ENCODE measurements at regions not wholly inside any gene's neighbourhood (a gene's known extent, or its start where the extent isn't known, plus 50 kb on each side); places are given as distances from the start of the nearest gene placed in this dataset.

DNA sequence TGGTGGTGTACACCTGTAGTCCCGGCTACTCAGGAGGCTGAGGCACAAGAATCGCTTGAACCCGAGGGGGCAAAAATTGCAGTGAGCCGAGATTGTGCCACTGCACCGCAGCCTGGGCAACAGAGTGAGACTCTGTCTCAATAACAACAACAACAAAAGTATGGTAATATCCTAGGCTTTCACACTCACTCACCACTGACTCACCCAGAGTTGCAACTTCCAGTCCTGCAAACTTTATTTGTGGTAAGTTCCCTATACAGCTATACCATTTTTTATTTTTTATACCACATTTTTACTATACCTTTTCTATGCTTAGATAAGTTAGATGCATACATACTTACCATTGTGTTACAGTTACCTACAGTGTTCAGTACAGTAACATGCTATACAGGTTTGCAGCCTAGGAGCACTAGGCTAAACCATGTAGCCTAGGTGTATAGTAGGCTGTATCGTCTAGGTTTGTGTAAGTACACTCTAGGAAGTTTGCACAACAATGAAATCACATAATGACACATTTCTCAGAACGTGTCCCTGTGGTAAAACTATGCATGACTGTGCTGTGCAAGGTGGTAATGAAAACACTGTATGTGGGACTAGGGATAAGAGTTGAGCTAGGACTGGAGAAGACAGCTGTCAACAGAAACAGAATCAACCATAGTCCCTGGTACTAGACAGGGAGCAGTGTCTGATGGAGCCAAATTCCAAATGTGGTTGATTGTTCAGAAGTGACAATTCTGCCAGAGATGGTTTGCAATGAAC, 109.5 kb upstream of the RAD23B start:
- H3K27me3 ChIP-seq: no peaks in the 10 kb centered on the region
- in situ Hi-C loops (cut with MboI; ENCODE audit: low sequenced_read_pairs in 4 of 4) (loop anchor here in 1 of 4 donors (25.0 kb wide), 1 partner anchor 536 kb away; no protein-coding TSS in a partner anchor), intact Hi-C loops (cut with DNase I; ENCODE audit: low total_unique reads) (loop anchor here (2.0 to 10.0 kb wide), 7 partner anchors 31 to 1259 kb away; partner anchors contain the start of gene ZNF462)
- no peak overlapping the region for H3K4me3 ChIP-seq
- no peak for DNase-seq
- no peak for ATAC-seq
- no peaks in the 10 kb centered on the region for H3K9me3 ChIP-seq
- H3K27ac ChIP-seq: peak overlapping the region; percentile 86 to 94 (median 92)
- H3K4me1 ChIP-seq: peaks cover 38 to 48% of the 10 kb centered on the region in 2 donors
- no peak for TF ChIP-seq POLR2A (IDR thresholded peaks at IDR 0.05)
- TF ChIP-seq, protein P1, sequence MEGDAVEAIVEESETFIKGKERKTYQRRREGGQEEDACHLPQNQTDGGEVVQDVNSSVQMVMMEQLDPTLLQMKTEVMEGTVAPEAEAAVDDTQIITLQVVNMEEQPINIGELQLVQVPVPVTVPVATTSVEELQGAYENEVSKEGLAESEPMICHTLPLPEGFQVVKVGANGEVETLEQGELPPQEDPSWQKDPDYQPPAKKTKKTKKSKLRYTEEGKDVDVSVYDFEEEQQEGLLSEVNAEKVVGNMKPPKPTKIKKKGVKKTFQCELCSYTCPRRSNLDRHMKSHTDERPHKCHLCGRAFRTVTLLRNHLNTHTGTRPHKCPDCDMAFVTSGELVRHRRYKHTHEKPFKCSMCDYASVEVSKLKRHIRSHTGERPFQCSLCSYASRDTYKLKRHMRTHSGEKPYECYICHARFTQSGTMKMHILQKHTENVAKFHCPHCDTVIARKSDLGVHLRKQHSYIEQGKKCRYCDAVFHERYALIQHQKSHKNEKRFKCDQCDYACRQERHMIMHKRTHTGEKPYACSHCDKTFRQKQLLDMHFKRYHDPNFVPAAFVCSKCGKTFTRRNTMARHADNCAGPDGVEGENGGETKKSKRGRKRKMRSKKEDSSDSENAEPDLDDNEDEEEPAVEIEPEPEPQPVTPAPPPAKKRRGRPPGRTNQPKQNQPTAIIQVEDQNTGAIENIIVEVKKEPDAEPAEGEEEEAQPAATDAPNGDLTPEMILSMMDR (IDR thresholded peaks at IDR 0.05 in 4 of 5, conservative IDR thresholded peaks at IDR 0.05 in 1 of 5): no peak
- H3K36me3 ChIP-seq: no peaks in the 10 kb centered on the region

DNA sequence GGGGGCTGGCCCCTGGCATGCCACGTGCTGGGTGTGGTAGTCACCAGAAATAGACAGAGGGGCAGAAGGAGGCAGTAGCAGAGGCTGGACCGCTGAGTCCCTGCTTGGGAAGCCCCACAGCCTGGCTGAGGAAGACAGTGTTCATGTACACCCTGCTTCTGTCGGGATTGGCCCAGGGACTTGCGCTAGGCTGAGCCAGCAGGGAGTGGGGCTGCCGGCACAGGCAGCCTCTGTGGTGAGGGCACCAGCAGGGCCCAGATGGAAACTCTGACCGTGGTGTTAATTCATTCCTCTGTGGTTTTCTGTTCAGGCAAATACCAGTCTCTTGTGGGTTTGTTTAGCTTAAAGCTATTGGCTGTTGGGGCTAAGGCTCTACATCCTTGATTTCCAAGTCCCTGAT, 108.6 kb upstream of the RAD23B start:
- peaks cover 38 to 48% of the 10 kb centered on the region in 2 donors for H3K4me1 ChIP-seq
- TF ChIP-seq POLR2A (IDR thresholded peaks at IDR 0.05): no peak
- TF ChIP-seq, protein P1 (IDR thresholded peaks at IDR 0.05 in 4 of 5, conservative IDR thresholded peaks at IDR 0.05 in 1 of 5): no peak
- DNase-seq (peak; percentile 35 to 61), ATAC-seq (peak in 1 of 2 donors; percentile 23)
- H3K36me3 ChIP-seq: no peaks in the 10 kb centered on the region
- H3K9me3 ChIP-seq: no peaks in the 10 kb centered on the region
- in situ Hi-C loops (cut with MboI; ENCODE audit: low sequenced_read_pairs in 4 of 4): loop anchor here in 1 of 4 donors (25.0 kb wide), 1 partner anchor 537 kb away; no protein-coding TSS in a partner anchor
- intact Hi-C loops (cut with DNase I; ENCODE audit: low total_unique reads): loop anchor here (10.0 kb wide), 5 partner anchors 90 to 1260 kb away; partner anchors contain the start of gene ZNF462
- no peaks in the 10 kb centered on the region for H3K27me3 ChIP-seq
- H3K4me3 ChIP-seq: peak overlapping the region in 2 of 4 donors; percentile 20 to 29
- peak overlapping the region; percentile 86 to 94 (median 92) for H3K27ac ChIP-seq

DNA sequence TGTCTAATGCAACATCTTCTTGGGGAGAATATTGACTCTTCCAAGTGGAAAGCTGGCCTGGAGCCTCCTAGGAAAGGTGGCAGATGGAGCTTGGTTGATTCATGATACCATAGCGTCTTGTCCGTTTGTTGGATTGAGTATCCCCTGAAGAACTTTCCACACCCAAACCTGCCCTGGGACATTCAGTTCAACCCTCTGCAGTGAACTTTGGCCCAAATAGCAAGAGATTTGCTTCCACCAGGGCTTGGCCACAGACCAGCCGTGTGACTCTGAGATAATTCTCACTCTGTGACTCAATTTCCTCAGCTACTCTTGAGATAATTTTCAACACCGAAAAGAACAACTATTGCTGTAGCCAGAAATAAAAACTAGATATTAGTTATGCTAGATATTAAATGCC, 108.0 kb upstream of the RAD23B start:
- H3K4me1 ChIP-seq: peaks cover 38 to 48% of the 10 kb centered on the region in 2 donors
- TF ChIP-seq, protein P1 (IDR thresholded peaks at IDR 0.05 in 4 of 5, conservative IDR thresholded peaks at IDR 0.05 in 1 of 5): no peak
- TF ChIP-seq POLR2A (IDR thresholded peaks at IDR 0.05): no peak
- H3K9me3 ChIP-seq: no peaks in the 10 kb centered on the region
- H3K4me3 ChIP-seq: peak overlapping the region in 1 of 4 donors; percentile 13
- H3K27ac ChIP-seq: peak overlapping the region; percentile 86 to 94 (median 92)
- in situ Hi-C loops (cut with MboI; ENCODE audit: low sequenced_read_pairs in 4 of 4): loop anchor here in 1 of 4 donors (25.0 kb wide), 1 partner anchor 88 kb away; no protein-coding TSS in a partner anchor
- DNase-seq (peak; percentile 84 to 91), ATAC-seq (peak; percentile 83 to 87)
- intact Hi-C loops (cut with DNase I; ENCODE audit: low total_unique reads): loop anchor here (5.0 to 10.0 kb wide), 6 partner anchors 90 to 1260 kb away; partner anchors contain the start of genes RAD23B and ZNF462
- H3K36me3 ChIP-seq: no peaks in the 10 kb centered on the region
- H3K27me3 ChIP-seq: no peaks in the 10 kb centered on the region

DNA sequence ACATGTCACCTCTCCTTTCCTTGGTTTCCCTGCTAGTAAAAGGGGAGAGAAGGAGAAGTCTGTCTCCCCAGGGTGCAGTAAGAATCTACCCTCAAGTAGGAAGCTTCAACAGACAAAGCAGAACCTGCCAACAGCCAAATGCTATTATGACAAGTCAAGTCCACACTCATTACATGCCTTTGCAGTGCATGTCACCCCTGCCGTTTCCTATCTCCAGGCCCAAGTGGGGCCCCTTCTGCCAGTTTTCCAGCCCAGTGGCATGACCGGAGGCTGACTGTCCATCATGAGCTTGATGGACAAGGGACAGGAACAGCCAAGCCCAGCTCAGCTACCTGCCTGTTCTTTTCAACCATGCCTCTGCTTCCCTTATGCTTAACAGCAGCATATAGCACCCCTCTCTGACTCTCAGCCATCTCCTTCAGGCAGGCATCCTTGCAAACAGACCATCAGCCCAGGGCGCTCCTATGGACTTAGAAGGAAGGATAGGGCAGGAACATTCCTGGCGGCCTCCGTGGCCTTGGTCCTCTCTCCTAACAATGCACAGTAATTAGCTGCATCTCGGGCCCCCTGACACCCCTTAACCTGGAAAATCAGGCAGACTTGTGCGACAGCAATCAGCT, 107.2 kb upstream of the RAD23B start:
- in situ Hi-C loops (cut with MboI; ENCODE audit: low sequenced_read_pairs in 4 of 4): loop anchor here in 1 of 4 donors (25.0 kb wide), 1 partner anchor 89 kb away; no protein-coding TSS in a partner anchor
- peak; percentile 29 to 51 for DNase-seq

More for the DNA sequence above, 107.2 kb upstream of the RAD23B start:
- no peaks in the 10 kb centered on the region for H3K27me3 ChIP-seq
- peaks cover 38 to 47% of the 10 kb centered on the region in 2 donors for H3K4me1 ChIP-seq
- peak; percentile 15 to 22 for ATAC-seq
- TF ChIP-seq POLR2A (IDR thresholded peaks at IDR 0.05): no peak
- TF ChIP-seq, protein P1 (IDR thresholded peaks at IDR 0.05 in 4 of 5, conservative IDR thresholded peaks at IDR 0.05 in 1 of 5): no peak
- intact Hi-C loops (cut with DNase I; ENCODE audit: low total_unique reads): loop anchor here (5.0 to 10.0 kb wide), 6 partner anchors 91 to 1261 kb away; partner anchors contain the start of genes RAD23B and ZNF462
- H3K36me3 ChIP-seq: no peaks in the 10 kb centered on the region
- H3K9me3 ChIP-seq: no peaks in the 10 kb centered on the region
- H3K27ac ChIP-seq: peak overlapping the region; percentile 86 to 94 (median 92)
- H3K4me3 ChIP-seq: peak overlapping the region in 1 of 4 donors; percentile 13
